GM12891 (cell line): ENCODE measurements at regions not wholly inside any gene's neighbourhood (a gene's known extent, or its start where the extent isn't known, plus 50 kb on each side); places are given as distances from the start of the nearest gene placed in this dataset.

Source experiments
- DNase-seq: peaks from one replicate; pipeline ENCODE4 v3.0.0; 2011; ENCODE audit warnings: low spot score; ENCODE audit not compliant: insufficient read length
- FAIRE-seq: peaks from 2 replicates; lab custom pipeline; 2011; peaks lifted over from hg19 to GRCh38; lab: Jason Lieb, UNC
- PAX5 ChIP-seq: IDR thresholded peaks from 2 replicates; pipeline ENCODE4 v1.6.1; 2011; ENCODE audit warnings: low read length, moderate library complexity, mild to moderate bottlenecking; ENCODE audit not compliant: insufficient read depth, severe bottlenecking
- POLR2A ChIP-seq: IDR thresholded peaks from 2 replicates; pipeline ENCODE4 v1.6.1; 2011; ENCODE audit warnings: low read depth, low read length, control low read depth
- POLR2AphosphoS5 ChIP-seq: IDR thresholded peaks from 2 replicates; pipeline ENCODE4 v1.6.1; 2011; ENCODE audit warnings: low read depth, low read length, control low read depth
- POU2F2 ChIP-seq: IDR thresholded peaks from 2 replicates; pipeline ENCODE4 v1.6.1; 2011; ENCODE audit warnings: low read depth, mild to moderate bottlenecking, control low read depth, low read length, moderate library complexity
- SPI1 ChIP-seq: IDR thresholded peaks from 2 replicates; pipeline ENCODE4 v1.6.1; 2011; ENCODE audit warnings: low read depth, low read length, control low read depth
- TAF1 ChIP-seq: IDR thresholded peaks from 2 replicates; pipeline ENCODE4 v1.6.1; 2011; ENCODE audit warnings: low read depth, low read length, control low read depth

DNA sequence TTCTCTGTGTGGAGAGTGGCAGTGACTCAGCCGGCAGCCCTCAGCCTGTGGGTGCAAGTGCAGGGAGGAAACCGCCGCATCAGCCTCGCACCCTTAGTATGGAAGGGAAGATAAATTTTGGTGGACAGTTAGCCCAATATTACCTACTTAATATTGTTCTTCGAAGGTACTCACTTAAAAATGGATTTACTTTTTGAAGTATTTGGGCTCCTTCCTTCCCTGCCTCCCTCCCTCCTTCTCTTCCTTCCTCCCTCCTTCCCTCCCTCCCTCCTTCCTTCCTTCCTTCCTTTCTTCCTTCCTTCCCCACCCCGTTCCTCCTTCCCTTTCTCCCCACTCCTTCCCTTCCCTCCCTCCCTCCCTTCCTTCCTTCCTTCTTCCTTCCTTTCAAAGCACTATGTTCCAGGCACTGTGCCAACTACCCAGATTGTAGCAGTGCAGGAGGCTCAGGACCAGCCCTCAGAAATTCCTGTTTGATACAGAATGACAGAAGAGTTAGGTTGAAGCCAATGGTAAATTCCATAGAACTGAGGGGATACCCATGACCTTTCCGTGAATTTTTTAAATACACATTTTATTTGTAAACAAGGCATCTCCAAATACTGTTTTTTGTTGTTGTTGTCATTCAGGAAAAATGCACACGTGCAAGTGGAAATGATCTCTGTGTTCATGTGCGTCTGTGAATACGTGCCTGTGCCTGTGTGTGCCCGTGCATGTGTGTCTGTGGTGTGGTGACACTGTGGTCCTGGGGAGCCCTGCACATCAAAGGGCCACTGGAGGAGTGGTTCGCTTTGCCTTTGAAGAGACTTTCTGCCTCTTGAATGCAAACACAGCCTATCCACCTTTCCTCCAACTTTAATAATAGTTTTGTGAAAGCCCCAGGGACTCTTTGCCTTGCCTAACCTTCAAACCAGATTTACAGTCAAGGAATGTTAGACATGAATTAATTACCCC is 141.7 kb downstream of the EDN3 start:
- FAIRE-seq (no peak), DNase-seq (no peak)
- no peak for TF ChIP-seq POLR2AphosphoS5

DNA sequence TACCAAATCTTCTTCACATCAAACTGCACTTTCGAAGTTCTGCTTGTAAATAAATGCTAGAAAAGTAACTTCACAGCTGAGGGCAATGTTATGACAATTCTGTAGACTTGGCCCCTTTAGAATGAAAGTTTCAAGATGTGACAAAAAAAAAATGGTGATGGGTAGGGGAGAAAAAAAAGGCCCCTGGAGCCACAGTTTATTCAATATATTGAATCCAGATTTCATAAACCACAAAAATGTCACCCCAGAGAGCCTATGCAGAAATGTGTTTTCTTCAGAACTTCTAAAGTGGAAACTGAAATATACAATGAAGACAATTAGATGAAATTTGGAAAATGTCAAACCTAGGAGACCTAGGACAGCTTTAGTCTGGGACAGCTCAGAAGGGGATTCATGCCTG is 143.1 kb downstream of the EDN3 start:
- FAIRE-seq (no peak), DNase-seq (no peak)
- TF ChIP-seq PAX5: no peak

DNA sequence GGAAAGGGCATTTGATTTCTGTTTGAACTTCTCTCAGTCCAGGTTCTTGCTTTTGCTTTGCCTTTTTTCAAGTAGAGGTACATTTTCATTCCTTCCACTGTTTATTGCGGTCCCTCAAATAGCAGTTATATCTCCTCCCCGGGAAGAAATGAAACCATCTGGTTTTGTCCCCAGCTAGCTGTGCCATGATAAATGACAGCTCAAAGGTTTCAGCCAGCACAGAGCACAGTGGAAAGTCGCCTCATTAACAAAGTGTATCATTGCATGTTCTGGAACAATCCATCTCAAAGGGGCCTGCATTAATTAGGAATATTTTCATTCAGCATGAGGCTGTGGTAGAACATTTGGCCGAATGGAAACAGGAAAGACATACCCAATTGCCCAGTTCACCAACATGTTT is 146.0 kb downstream of the EDN3 start:
- DNase-seq (no peak), FAIRE-seq (no peak)
- no peak for TF ChIP-seq TAF1
- no peak for TF ChIP-seq POU2F2
- TF ChIP-seq PAX5: no peak
- TF ChIP-seq POLR2AphosphoS5: no peak
- no peak for TF ChIP-seq POLR2A
- TF ChIP-seq SPI1: no peak

DNA sequence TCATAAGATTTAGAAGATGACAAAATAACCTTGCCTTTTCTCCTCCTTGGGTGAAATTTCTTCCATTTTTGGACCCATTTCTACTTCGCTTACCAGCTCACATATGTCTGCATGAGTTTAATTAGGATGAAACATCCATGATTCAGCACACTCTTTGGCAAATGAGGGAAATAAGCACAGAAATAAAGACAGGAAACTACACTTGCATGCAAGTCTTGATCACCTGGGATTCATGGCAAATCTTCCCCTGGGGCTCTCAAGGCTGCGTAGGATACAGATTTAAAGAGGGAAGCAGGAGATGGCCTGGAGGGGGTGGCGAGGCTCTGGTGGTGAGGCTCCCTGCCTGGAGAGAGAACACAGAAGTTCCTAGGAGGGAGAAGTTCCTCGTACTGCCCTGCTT is 147.8 kb downstream of the EDN3 start:
- FAIRE-seq (no peak), DNase-seq (no peak)
- no peak for TF ChIP-seq SPI1
- TF ChIP-seq POLR2AphosphoS5: no peak
- TF ChIP-seq POU2F2: no peak
- TF ChIP-seq TAF1: no peak
- no peak for TF ChIP-seq POLR2A
- TF ChIP-seq PAX5: no peak

DNA sequence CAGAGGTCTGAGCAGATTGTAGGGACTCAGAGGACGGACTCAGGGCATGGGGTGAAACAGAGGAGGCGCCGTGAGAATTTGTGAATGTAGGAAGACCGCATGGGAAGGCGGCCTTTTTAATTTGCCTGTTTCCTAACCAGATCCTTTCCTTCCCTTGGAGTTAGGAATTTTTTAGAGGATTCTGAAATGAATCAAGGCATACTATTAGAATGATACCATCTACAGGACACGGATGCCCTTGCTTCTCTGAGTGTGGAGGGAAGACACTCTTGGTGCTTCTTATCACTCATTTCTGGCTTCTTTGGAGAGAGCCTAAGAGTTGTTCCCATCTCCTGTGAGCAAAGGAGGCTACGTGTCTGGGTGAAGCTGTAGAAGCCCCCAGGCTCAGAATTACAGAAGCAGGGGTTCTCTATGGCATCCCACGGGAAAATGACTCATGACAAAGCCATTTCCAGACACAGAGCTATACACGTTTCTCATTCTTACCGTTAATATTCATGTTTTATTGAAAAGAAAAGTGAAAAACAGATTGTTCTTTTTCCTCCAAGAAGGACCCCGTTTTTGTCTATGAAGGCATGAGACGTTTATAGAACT is 148.5 kb downstream of the EDN3 start:
- FAIRE-seq (no peak), DNase-seq (no peak)
- TF ChIP-seq PAX5 (no peak), POLR2A (no peak), POU2F2 (no peak), SPI1 (no peak), TAF1 (no peak), POLR2AphosphoS5 (no peak)

DNA sequence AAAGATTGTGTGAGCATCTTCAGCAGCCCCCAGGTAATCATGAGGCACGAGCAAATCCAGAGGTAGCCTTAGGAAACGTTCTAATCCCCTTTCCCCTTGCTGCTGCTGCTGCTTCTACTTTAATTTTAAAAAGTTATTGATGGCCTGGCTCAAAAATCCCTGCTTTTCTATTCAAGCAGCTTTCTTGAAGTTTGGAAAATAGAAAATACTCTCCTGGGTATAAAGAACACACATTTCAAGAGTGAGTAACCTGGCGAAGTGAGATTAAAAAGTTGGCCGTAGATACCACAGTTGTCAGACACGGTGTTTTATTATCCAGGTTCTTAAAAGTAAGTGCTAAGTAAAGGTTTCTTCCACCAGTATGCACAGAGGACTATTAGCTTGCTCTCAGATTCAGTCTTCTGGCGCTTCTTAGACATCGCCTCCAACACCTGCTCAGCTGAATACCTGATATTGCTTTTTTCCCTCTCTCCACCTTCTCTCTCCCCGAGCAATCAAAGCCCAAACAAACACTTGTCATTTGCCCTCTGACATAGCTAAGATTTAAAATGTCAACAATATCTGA is 150.7 kb downstream of the EDN3 start:
- FAIRE-seq (no peak), DNase-seq (no peak)
- no peak for TF ChIP-seq PAX5
- no peak for TF ChIP-seq POU2F2
- TF ChIP-seq POLR2AphosphoS5: no peak
- no peak for TF ChIP-seq TAF1
- no peak for TF ChIP-seq POLR2A
- no peak for TF ChIP-seq SPI1

DNA sequence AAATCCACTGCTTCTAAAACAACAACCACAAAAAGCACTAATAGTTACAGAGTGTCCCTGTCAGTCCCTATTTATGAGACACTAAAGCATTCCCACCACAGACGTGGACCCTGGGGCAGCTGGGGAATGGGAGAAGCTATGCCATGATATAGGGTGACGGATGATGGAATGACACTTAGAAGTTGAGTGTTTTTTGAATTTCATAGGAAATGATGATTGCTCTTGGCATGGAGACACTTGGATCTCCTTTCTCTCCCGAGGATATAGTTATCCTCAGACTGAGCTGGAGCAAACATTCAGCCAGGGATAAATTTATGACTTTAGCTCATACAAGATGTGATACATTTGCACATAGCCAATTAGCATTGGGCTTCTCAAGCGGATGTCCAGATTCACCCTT is 151.2 kb downstream of the EDN3 start:
- DNase-seq (no peak), FAIRE-seq (no peak)
- TF ChIP-seq SPI1 (no peak), POLR2AphosphoS5 (no peak), PAX5 (no peak), POLR2A (no peak), TAF1 (no peak), POU2F2 (no peak)

DNA sequence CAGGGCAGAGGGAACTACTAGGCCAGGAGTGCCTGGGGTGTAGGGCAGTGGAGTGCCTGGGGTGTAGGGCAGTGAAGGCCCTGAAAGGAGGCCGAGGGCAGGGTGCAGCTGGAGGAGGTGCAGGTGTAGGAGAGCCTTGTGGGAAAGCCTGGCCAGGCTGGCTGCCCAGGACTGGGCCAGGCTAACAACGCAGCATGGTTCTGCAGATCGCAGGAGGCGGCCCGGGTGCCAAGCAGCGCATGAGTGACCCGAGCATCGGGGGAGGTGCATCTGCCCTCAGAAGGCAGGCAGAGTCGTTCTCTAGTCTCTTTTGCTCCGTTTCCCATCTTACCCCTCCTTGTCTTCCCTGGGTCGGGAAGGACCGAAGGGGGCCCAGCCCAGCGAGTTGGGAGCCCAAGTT is 151.5 kb upstream of the PHACTR3 start:
- DNase-seq: no peak
- TF ChIP-seq POLR2AphosphoS5: no peak
- no peak for TF ChIP-seq POLR2A
- no peak for TF ChIP-seq TAF1
- TF ChIP-seq SPI1: no peak
- TF ChIP-seq PAX5: no peak
- no peak for TF ChIP-seq POU2F2
- FAIRE-seq: no peak

DNA sequence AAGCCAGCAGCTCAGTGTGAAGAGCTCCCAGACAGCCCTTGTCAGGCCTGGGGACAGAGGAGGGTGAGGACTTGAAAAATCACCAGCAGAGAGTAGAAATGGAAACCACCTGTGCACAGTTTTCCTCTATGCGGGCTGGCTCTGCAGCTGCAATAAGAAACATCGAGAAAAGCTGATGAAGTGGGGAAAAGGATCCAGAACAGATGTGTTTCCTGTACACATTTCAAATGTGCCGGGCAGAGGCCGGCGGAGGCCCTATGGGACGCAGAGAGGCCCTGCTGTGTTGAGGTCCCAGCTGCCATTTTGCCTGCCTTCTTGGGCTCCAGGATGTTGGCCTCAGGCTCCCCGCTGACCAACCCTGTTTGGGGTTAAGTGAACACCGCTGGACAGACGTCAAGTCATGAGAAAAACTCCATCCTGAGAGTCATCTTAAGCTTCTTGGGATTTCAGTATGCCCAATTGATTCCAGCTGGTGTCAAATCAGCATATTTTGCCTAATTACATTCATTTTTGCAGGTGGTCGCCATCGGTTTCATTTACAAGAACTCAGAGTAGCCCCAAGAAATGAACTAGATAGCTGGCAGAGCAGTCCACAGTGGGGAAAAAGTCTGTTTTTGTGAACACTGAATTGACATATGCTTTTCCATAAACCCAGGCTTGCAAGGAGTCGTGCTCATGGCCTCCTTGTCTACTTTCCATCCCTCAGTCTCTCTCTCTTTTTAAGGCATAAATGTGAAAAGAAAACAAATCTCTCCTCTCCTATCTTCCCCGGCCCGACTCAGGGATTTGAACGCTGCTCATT is 150.4 kb upstream of the PHACTR3 start:
- no peak for DNase-seq
- TF ChIP-seq SPI1 (no peak), POLR2A (no peak), TAF1 (no peak), PAX5 (no peak), POU2F2 (no peak), POLR2AphosphoS5 (no peak)
- FAIRE-seq: no peak
